ENCODE measurements at regions not wholly inside any gene's neighbourhood (a gene's known extent, or its start where the extent isn't known, plus 50 kb on each side); places are given as distances from the start of the nearest gene placed in this dataset.
A peak's percentile ranks its signal among the peaks of the same experiment; 100 is the strongest.
"Not testable (repeated sequence)": the region's sequence is repeated elsewhere in the genome, so short reads cannot be mapped to it uniquely, and the experiment has no call there.

DNA sequence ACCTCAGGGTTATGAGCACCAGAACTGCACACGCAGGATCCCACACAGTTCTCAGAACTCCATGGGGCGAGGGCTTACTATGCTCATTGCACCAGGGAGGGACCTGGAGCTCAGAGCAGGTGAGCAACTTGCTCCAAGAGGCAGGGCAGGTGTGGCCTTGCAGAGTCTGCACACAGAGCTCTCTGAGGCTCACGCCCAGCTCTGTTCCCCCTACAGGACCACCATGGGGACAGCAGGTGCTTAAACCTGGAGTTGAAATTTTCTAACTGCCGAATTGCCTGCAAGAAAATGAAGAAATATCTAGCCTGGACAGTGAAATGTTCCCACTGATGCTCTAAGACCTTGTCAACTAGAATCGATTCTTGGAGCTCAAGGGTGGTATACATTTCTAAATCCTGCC lies 49.9 kb upstream of the MSMB start:
- H3K36me3 ChIP-seq; H3K9me3 ChIP-seq (replicated peaks); H3K4me3 ChIP-seq; DNase-seq; H3K27ac ChIP-seq; H3K4me1 ChIP-seq; H3K27me3 ChIP-seq: not testable (repeated sequence)

DNA sequence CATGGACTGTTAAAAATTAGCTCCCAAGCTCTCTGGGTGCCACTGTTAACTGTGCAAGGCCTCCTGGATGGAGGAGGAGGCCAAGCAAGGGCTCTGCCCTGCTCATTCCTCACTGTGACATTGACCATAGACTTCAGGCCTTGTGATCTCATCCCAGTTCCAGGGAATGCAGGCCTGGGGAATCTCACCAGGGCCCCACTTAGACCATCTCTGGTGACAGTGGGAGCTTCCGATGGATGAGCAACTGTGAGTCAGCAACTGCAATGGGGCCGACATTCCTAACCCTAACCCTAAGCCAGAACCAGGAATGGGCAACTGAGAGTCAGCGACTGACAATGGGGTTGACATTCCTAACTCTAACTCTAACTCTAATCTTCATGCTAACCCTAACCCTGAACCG lies 50.4 kb upstream of the MSMB start:
- Histone ChIP-seq H3K4me3 (no peak overlapping the region), H3K27me3 (no peaks in the 10 kb centered on the region), H3K36me3 (no peaks in the 10 kb centered on the region), H3K27ac (no peak overlapping the region), H3K4me1 (no peaks in the 10 kb centered on the region), H3K9me3 (replicated peaks) (no peaks in the 10 kb centered on the region)
- DNase-seq = no peak

GRCh38 chr10:46096909-46097575 lies 51.0 kb upstream of the MSMB start:
- Histone ChIP-seq H3K27me3 (no peaks in the 10 kb centered on the region), H3K36me3 (no peaks in the 10 kb centered on the region), H3K4me3 (no peak overlapping the region), H3K4me1 (no peaks in the 10 kb centered on the region), H3K9me3 (replicated peaks) (no peaks in the 10 kb centered on the region), H3K27ac (no peak overlapping the region)
- no peak for DNase-seq

- Histone ChIP-seq H3K27ac (no peak overlapping the region), H3K36me3 (no peaks in the 10 kb centered on the region), H3K4me3 (no peak overlapping the region), H3K27me3 (no peaks in the 10 kb centered on the region), H3K4me1 (no peaks in the 10 kb centered on the region), H3K9me3 (replicated peaks) (no peaks in the 10 kb centered on the region)
- no peak for DNase-seq
Measured at GRCh38 chr10:46097576-46098317, 51.7 kb upstream of the MSMB start.

DNA sequence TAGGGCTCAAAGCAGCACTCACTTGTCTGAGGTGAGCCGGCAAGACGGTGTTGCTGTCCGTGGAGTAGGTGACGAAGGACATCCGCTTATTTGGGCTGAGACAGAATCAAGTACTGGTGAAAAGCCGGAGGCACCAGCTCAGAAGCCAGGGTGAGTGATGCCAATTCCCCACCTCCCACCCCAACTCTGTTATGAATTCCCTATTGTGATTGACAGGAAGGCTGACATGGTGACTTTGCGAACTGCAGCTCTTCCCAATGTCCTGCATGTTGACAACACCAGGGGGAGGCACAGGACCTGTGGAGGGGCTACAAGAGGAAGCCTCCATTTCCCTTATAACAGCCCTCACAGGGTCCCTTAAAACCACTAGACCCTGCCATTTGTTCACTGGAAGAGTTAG lies 52.3 kb upstream of the MSMB start:
- no peaks in the 10 kb centered on the region for H3K4me1 ChIP-seq

GRCh38 chr10:46098925-46099324 lies 52.9 kb upstream of the MSMB start:
- not testable (repeated sequence) for H3K4me3 ChIP-seq; H3K27me3 ChIP-seq; H3K4me1 ChIP-seq; H3K27ac ChIP-seq; H3K36me3 ChIP-seq; DNase-seq; H3K9me3 ChIP-seq (replicated peaks)

More for the DNA sequence above, 52.3 kb upstream of the MSMB start:
- H3K27me3 ChIP-seq = no peaks in the 10 kb centered on the region
- no peaks in the 10 kb centered on the region for H3K9me3 ChIP-seq (replicated peaks)
- no peaks in the 10 kb centered on the region for H3K36me3 ChIP-seq
- no peak overlapping the region for H3K4me3 ChIP-seq
- no peak for DNase-seq
- no peak overlapping the region for H3K27ac ChIP-seq

GRCh38 chr10:46104071-46104585 lies 58.1 kb upstream of the MSMB start:
- Histone ChIP-seq H3K36me3 (no peaks in the 10 kb centered on the region), H3K27ac (no peak overlapping the region), H3K4me1 (no peaks in the 10 kb centered on the region), H3K4me3 (no peak overlapping the region), H3K27me3 (no peaks in the 10 kb centered on the region), H3K9me3 (replicated peaks) (no peaks in the 10 kb centered on the region)
- DNase-seq = no peak

- not testable (repeated sequence) for H3K27me3 ChIP-seq; H3K9me3 ChIP-seq (replicated peaks); H3K4me3 ChIP-seq; DNase-seq; H3K27ac ChIP-seq; H3K4me1 ChIP-seq; H3K36me3 ChIP-seq
Measured at GRCh38 chr10:46105416-46105815, 59.3 kb upstream of the MSMB start.

GRCh38 chr10:46105856-46106409 lies 59.9 kb upstream of the MSMB start:
- H3K4me3 ChIP-seq; H3K4me1 ChIP-seq; H3K9me3 ChIP-seq (replicated peaks); H3K36me3 ChIP-seq; DNase-seq; H3K27me3 ChIP-seq; H3K27ac ChIP-seq: not testable (repeated sequence)

- no peaks in the 10 kb centered on the region for H3K27me3 ChIP-seq
- H3K27ac ChIP-seq = no peak overlapping the region
- H3K4me1 ChIP-seq = no peaks in the 10 kb centered on the region
- H3K4me3 ChIP-seq = peak overlapping the region; percentile 34
- DNase-seq = peak in 1 of 2 experiments; percentile 10
- no peaks in the 10 kb centered on the region for H3K36me3 ChIP-seq
- H3K9me3 ChIP-seq (replicated peaks) = no peaks in the 10 kb centered on the region
Measured at GRCh38 chr10:46106410-46107255, 60.6 kb upstream of the MSMB start.

- H3K27ac ChIP-seq; H3K27me3 ChIP-seq; H3K9me3 ChIP-seq (replicated peaks); H3K36me3 ChIP-seq; H3K4me1 ChIP-seq; DNase-seq; H3K4me3 ChIP-seq: not testable (repeated sequence)
Measured at GRCh38 chr10:46108158-46108499, 62.1 kb upstream of the MSMB start.

DNA sequence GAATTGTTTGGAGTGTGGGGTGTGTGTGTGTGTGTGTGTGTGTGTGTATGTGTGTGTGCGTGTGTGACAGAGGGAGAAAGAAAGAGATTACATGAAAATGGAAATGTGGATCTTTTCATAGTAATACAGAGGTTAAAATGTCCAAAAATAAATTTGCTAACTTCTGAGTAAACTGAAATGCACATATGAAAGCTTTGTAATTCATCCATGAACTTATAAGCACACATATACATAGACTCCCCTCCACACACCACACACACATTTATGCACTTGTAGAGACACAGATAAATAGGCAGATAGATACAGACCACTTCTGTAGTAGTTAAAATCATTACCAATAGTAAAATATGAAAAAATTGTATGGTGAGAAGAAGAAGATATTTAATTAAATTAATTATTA lies 108.2 kb upstream of the MSMB start:
- DNase-seq; H3K27me3 ChIP-seq; H3K9me3 ChIP-seq (replicated peaks); H3K4me1 ChIP-seq; H3K36me3 ChIP-seq; H3K27ac ChIP-seq; H3K4me3 ChIP-seq: not testable (repeated sequence)

- H3K36me3 ChIP-seq; H3K9me3 ChIP-seq (replicated peaks); H3K27ac ChIP-seq; H3K4me1 ChIP-seq; DNase-seq; H3K27me3 ChIP-seq; H3K4me3 ChIP-seq: not testable (repeated sequence)
Measured at GRCh38 chr10:46154683-46155082, 108.6 kb upstream of the MSMB start.

GRCh38 chr10:46156866-46157265 lies 110.8 kb upstream of the MSMB start:
- H3K36me3 ChIP-seq; H3K4me1 ChIP-seq; H3K4me3 ChIP-seq; H3K9me3 ChIP-seq (replicated peaks); DNase-seq; H3K27me3 ChIP-seq; H3K27ac ChIP-seq: not testable (repeated sequence)

GRCh38 chr10:46169736-46170135 lies 117.1 kb upstream of the ANTXRL start:
- H3K4me1 ChIP-seq = no peaks in the 10 kb centered on the region
- no peaks in the 10 kb centered on the region for H3K36me3 ChIP-seq
- H3K27ac ChIP-seq = no peak overlapping the region
- H3K27me3 ChIP-seq = no peaks in the 10 kb centered on the region
- H3K4me3 ChIP-seq = no peak overlapping the region
- DNase-seq = no peak
- H3K9me3 ChIP-seq (replicated peaks) = no peaks in the 10 kb centered on the region

All from SJCRH30 (cell line).